ENCODE measurements at regions not wholly inside any gene's neighbourhood (a gene's known extent, or its start where the extent isn't known, plus 50 kb on each side); places are given as distances from the start of the nearest gene placed in this dataset.

- DNase-seq (ENCODE audit: low read depth in 1 of 2, low spot score in 1 of 2) (no peak), FAIRE-seq (no peak), ATAC-seq (no peak; a peak in 2 of 6 replicates)
- H3K27ac ChIP-seq: no peak overlapping the region
- H3K4me2 ChIP-seq: no peak overlapping the region
- H3K4me1 ChIP-seq: no peaks in the 10 kb centered on the region
- TF ChIP-seq JUN (IDR thresholded peaks at IDR 0.05): no peak
- TF ChIP-seq SREBF2 (IDR thresholded peaks at IDR 0.05): no peak
- no peak for TF ChIP-seq CBX2 (IDR thresholded peaks at IDR 0.05; ENCODE audit: borderline replicate concordance, low read depth)
- no peak overlapping the region for H3K4me3 ChIP-seq
- WGBS (ENCODE audit: missing lambda C conversion rate): 62% methylated on average over 23 of the region's 23 CpGs
- POLR2A ChIA-PET: interaction anchor here (0.6 kb wide), 2 partner anchors 525 to 595 kb away, joined by 3 read pairs; no protein-coding TSS in a partner anchor
- CTCF ChIA-PET: interaction anchor here (0.9 to 2.0 kb wide), 4 partner anchors 16 to 260 kb away, joined by 3 to 8 read pairs (median 6); no protein-coding TSS in a partner anchor
- H3K9me3 ChIP-seq: peaks cover 12% of the 10 kb centered on the region; the same call in 1 of the 3 replicates
Observed at GRCh38 chr20:5464901-5465603, 145.8 kb downstream of the GPCPD1 start.

GRCh38 chr20:5463007-5463686, 146.4 kb upstream of the PROKR2 start:
- 11% methylated on average over 8 of the region's 8 CpGs for whole genome bisulfite sequencing (ENCODE audit: missing lambda C conversion rate)
- POLR2A ChIA-PET: no interaction called here
- H3K4me2 ChIP-seq: no peak overlapping the region
- DNase-seq (ENCODE audit: low read depth in 1 of 2, low spot score in 1 of 2): no peak
- CTCF ChIA-PET: interaction anchor here (0.8 to 2.3 kb wide), 6 partner anchors 12 to 430 kb away, joined by 3 to 9 read pairs (median 4); no protein-coding TSS in a partner anchor
- ATAC-seq: no peak
- H3K4me3 ChIP-seq: no peak overlapping the region
- H3K27ac ChIP-seq: no peak overlapping the region
- TF ChIP-seq BCL3 (IDR thresholded peaks at IDR 0.05) (no peak), PBX3 (IDR thresholded peaks at IDR 0.05) (no peak), REST (IDR thresholded peaks at IDR 0.05) (no peak), MAX (IDR thresholded peaks at IDR 0.05) (no peak), ZFP36 (IDR thresholded peaks at IDR 0.05; ENCODE audit: borderline replicate concordance, partially characterized antibody) (no peak), HDAC2 (IDR thresholded peaks at IDR 0.05) (no peak), MYC (IDR thresholded peaks at IDR 0.05; ENCODE audit: borderline replicate concordance, low read length) (no peak), KDM5A (IDR thresholded peaks at IDR 0.05) (no peak), USF2 (IDR thresholded peaks at IDR 0.05) (no peak), HMGXB4 (CRISPR knock-in tag; IDR thresholded peaks at IDR 0.05; ENCODE audit: borderline replicate concordance) (no peak), NR3C1 (IDR thresholded peaks at IDR 0.05) (no peak), FOSB (CRISPR knock-in tag; IDR thresholded peaks at IDR 0.05) (no peak), PHF8 (IDR thresholded peaks at IDR 0.05; ENCODE audit: borderline replicate concordance, low read depth) (no peak)
- no peak for FAIRE-seq
- peaks cover 12% of the 10 kb centered on the region; the same call in 1 of the 3 replicates for H3K9me3 ChIP-seq
- H3K4me1 ChIP-seq: no peaks in the 10 kb centered on the region
